Mesenchymal stem cell (in vitro differentiated cells and primary cell): ENCODE measurements at regions not wholly inside any gene's neighbourhood (a gene's known extent, or its start where the extent isn't known, plus 50 kb on each side); places are given as distances from the start of the nearest gene placed in this dataset.

Experiments
- DNase-seq: peaks from one replicate; pipeline ENCODE4 v3.0.0-alpha.2; 2013
- H2AFZ ChIP-seq: one replicate; pipeline ENCODE4 v1.6.1; 2013; ENCODE audit warnings: low read depth, mild to moderate bottlenecking, control low read depth, inconsistent platforms, low read length, moderate library complexity
- H2AK5ac ChIP-seq: 2 replicates; pipeline ENCODE4 v1.6.1; 2013; ENCODE audit warnings: low read length, moderate library complexity, mild to moderate bottlenecking, inconsistent platforms; ENCODE audit not compliant: severe bottlenecking
- H2BK120ac ChIP-seq: one replicate; pipeline ENCODE4 v1.6.1; 2013; ENCODE audit warnings: low read depth, mild to moderate bottlenecking, inconsistent platforms, low read length, moderate library complexity
- H2BK12ac ChIP-seq, 2 experiments: one replicate each; pipeline ENCODE4 v1.6.1; 2013; ENCODE audit warnings: inconsistent platforms in 2 of 2, low read length in 2 of 2, mild to moderate bottlenecking in 2 of 2, moderate library complexity in 2 of 2, control low read depth in 1 of 2
- H2BK15ac ChIP-seq: one replicate; pipeline ENCODE4 v1.6.1; 2013; ENCODE audit warnings: mild to moderate bottlenecking, low read depth, inconsistent platforms; ENCODE audit not compliant: poor library complexity, severe bottlenecking
- H2BK5ac ChIP-seq: 2 replicates; pipeline ENCODE4 v1.6.1; 2013; ENCODE audit warnings: low read depth, mild to moderate bottlenecking, low read length, control low read depth, inconsistent platforms; ENCODE audit not compliant: poor library complexity, severe bottlenecking
- H3K14ac ChIP-seq, 2 experiments: one replicate each; pipeline ENCODE4 v1.6.1; 2013; ENCODE audit warnings: inconsistent platforms in 2 of 2, low read length in 2 of 2, control low read depth in 1 of 2, mild to moderate bottlenecking in 1 of 2, moderate library complexity in 1 of 2
- H3K18ac ChIP-seq, 2 experiments: one replicate each; pipeline ENCODE4 v1.6.1; 2013; ENCODE audit warnings: inconsistent platforms in 2 of 2, low read length in 2 of 2, control low read depth in 1 of 2, low read depth in 1 of 2, mild to moderate bottlenecking in 1 of 2
- H3K23ac ChIP-seq, 2 experiments: one replicate each; pipeline ENCODE4 v1.6.1; 2013; ENCODE audit warnings: inconsistent platforms in 2 of 2, low read length in 2 of 2, mild to moderate bottlenecking in 2 of 2, moderate library complexity in 2 of 2, control low read depth in 1 of 2
- H3K27ac ChIP-seq: 2 replicates; pipeline ENCODE4 v1.5.1; 2013; ENCODE audit warnings: mild to moderate bottlenecking, moderate library complexity, low read length, control low read depth, inconsistent platforms; ENCODE audit not compliant: poor library complexity, severe bottlenecking
- H3K27me3 ChIP-seq, 2 experiments: 2 replicates each; pipeline versions ENCODE4 v1.6.1 to v1.7.0; 2013; ENCODE audit warnings: low read length in 2 of 2, mild to moderate bottlenecking in 2 of 2, moderate library complexity in 2 of 2, control low read depth in 1 of 2, inconsistent platforms in 1 of 2; ENCODE audit not compliant: control insufficient read depth in 1 of 2, insufficient read depth in 1 of 2
- H3K36me3 ChIP-seq, 2 experiments: 2 replicates each; pipeline versions ENCODE4 v1.6.1 to v1.7.0; 2013; ENCODE audit warnings: low read length in 2 of 2, control low read depth in 1 of 2, inconsistent platforms in 1 of 2, low read depth in 1 of 2, mild to moderate bottlenecking in 1 of 2; ENCODE audit not compliant: insufficient read depth in 2 of 2, control insufficient read depth in 1 of 2
- H3K4ac ChIP-seq, 2 experiments: one replicate each; pipeline ENCODE4 v1.6.1; 2013; ENCODE audit warnings: inconsistent platforms in 2 of 2, low read length in 2 of 2, mild to moderate bottlenecking in 2 of 2, moderate library complexity in 2 of 2, control low read depth in 1 of 2, low read depth in 1 of 2
- H3K4me1 ChIP-seq: 2 replicates; pipeline ENCODE4 v1.6.1; 2013; ENCODE audit warnings: low read depth, low read length, control low read depth; ENCODE audit not compliant: control insufficient read depth, insufficient read depth
- H3K4me2 ChIP-seq: 2 replicates; pipeline ENCODE4 v1.6.1; 2013; ENCODE audit warnings: low read length, mild to moderate bottlenecking, inconsistent platforms; ENCODE audit not compliant: poor library complexity, severe bottlenecking
- H3K4me3 ChIP-seq, 2 experiments: 2 replicates each; pipeline versions ENCODE4 v1.5.1 to v1.7.0; 2013; ENCODE audit warnings: low read length in 2 of 2, mild to moderate bottlenecking in 2 of 2, control low read depth in 1 of 2, low read depth in 1 of 2; ENCODE audit not compliant: insufficient read depth in 1 of 2
- H3K79me1 ChIP-seq: replicated peaks from 2 replicates; pipeline ENCODE4 v1.6.1; 2013; ENCODE audit warnings: mild to moderate bottlenecking, control low read depth, low read length, inconsistent platforms; ENCODE audit not compliant: poor library complexity, severe bottlenecking
- H3K9ac ChIP-seq: 2 replicates; pipeline ENCODE4 v1.7.0; 2013; ENCODE audit warnings: mild to moderate bottlenecking, low read length, moderate library complexity
- H3K9me3 ChIP-seq: 2 replicates; pipeline ENCODE4 v1.7.0; 2013; ENCODE audit warnings: mild to moderate bottlenecking, low read length; ENCODE audit not compliant: control insufficient read depth
- H4K8ac ChIP-seq: one replicate; pipeline ENCODE4 v1.6.1; 2013; ENCODE audit warnings: inconsistent platforms, mild to moderate bottlenecking, low read length, moderate library complexity
- H4K91ac ChIP-seq: one replicate; pipeline ENCODE4 v1.6.1; 2013; ENCODE audit warnings: mild to moderate bottlenecking, low read length, inconsistent platforms
- WGBS: methylation state at CpG from one replicate; pipeline ENCODE4 v1.1.7; 2013; ENCODE audit warnings: mixed read lengths; 5-methylcytosine and 5-hydroxymethylcytosine counted together

- Histone ChIP-seq H3K79me1 (no peaks in the 10 kb centered on the region), H3K27ac (peak overlapping the region; percentile 99), H2BK15ac (no peak overlapping the region), H3K4me2 (no peak overlapping the region), H3K9me3 (no peaks in the 10 kb centered on the region), H2BK12ac (peak overlapping the region in 1 of 2 experiments; percentile 78), H2AK5ac (peak overlapping the region; percentile 100), H3K4me3 (no peak overlapping the region), H3K36me3 (no peaks in the 10 kb centered on the region), H2AFZ (no peak overlapping the region), H3K27me3 (no peaks in the 10 kb centered on the region), H3K14ac (no peak overlapping the region), H3K4me1 (peaks cover 17% of the 10 kb centered on the region), H3K23ac (no peak overlapping the region), H2BK5ac (no peak overlapping the region), H4K8ac (no peak overlapping the region), H2BK120ac (no peak overlapping the region), H3K18ac (no peak overlapping the region), H3K9ac (no peak overlapping the region), H4K91ac (no peak overlapping the region), H3K4ac (no peak overlapping the region)
- WGBS, result 95% methylated on average over 7 of the region's 7 CpGs
- DNase-seq, result peak; percentile 16
Observed at GRCh38 chr2:234163510-234164045, 113.1 kb downstream of the SPP2 start.

DNA sequence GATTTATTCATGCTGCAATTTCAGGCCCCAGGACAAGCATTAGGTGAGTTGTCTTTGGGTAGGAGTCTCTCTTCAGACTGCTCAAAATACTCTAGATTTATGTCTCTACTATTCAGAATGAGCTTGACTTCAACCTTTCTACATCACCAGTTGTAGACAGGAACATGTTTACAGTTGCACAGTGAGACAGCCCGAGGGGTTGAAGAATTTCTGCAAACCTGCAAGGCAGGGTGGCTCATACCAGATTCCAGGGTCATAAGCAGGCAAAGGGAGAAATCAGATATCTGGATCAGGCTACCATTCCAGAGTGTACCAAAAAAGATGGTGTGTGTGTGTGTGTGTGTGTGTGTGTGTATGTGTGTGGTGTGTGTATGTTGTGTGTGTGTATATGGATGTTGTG is 112.4 kb downstream of the SPP2 start:
- Histone ChIP-seq H4K91ac (no peak overlapping the region), H2BK5ac (no peak overlapping the region), H3K23ac (no peak overlapping the region), H3K4me1 (peaks cover 17% of the 10 kb centered on the region), H3K27ac (no peak overlapping the region), H4K8ac (no peak overlapping the region), H3K9ac (no peak overlapping the region), H3K9me3 (no peaks in the 10 kb centered on the region), H2BK12ac (no peak overlapping the region), H2BK15ac (no peak overlapping the region), H3K18ac (no peak overlapping the region), H3K27me3 (no peaks in the 10 kb centered on the region), H2BK120ac (no peak overlapping the region), H3K4ac (no peak overlapping the region), H3K79me1 (no peaks in the 10 kb centered on the region), H3K4me2 (no peak overlapping the region), H2AFZ (no peak overlapping the region), H2AK5ac (peak overlapping the region; percentile 100), H3K14ac (no peak overlapping the region), H3K36me3 (no peaks in the 10 kb centered on the region), H3K4me3 (no peak overlapping the region)
- WGBS, result 88% methylated on average over 1 of the region's 1 CpG
- DNase-seq, result no peak

GRCh38 chr2:234161932-234162331 is 111.4 kb downstream of the SPP2 start:
- H3K27ac ChIP-seq, result no peak overlapping the region
- no peak overlapping the region for H4K8ac ChIP-seq
- 79% methylated on average over 5 of the region's 6 CpGs for WGBS
- H3K14ac ChIP-seq, result no peak overlapping the region
- H3K79me1 ChIP-seq, result no peaks in the 10 kb centered on the region
- peaks cover 17% of the 10 kb centered on the region for H3K4me1 ChIP-seq
- H3K18ac ChIP-seq, result no peak overlapping the region
- no peaks in the 10 kb centered on the region for H3K36me3 ChIP-seq
- H2BK12ac ChIP-seq, result no peak overlapping the region
- no peak overlapping the region for H2AFZ ChIP-seq
- DNase-seq, result no peak
- no peak overlapping the region for H2BK120ac ChIP-seq
- peak overlapping the region; percentile 37 for H2AK5ac ChIP-seq
- H2BK15ac ChIP-seq, result no peak overlapping the region
- H3K4me2 ChIP-seq, result no peak overlapping the region
- H3K4ac ChIP-seq, result no peak overlapping the region
- H3K9ac ChIP-seq, result no peak overlapping the region
- no peak overlapping the region for H4K91ac ChIP-seq
- H3K23ac ChIP-seq, result no peak overlapping the region
- no peaks in the 10 kb centered on the region for H3K9me3 ChIP-seq
- H2BK5ac ChIP-seq, result no peak overlapping the region
- no peaks in the 10 kb centered on the region for H3K27me3 ChIP-seq
- no peak overlapping the region for H3K4me3 ChIP-seq

DNA sequence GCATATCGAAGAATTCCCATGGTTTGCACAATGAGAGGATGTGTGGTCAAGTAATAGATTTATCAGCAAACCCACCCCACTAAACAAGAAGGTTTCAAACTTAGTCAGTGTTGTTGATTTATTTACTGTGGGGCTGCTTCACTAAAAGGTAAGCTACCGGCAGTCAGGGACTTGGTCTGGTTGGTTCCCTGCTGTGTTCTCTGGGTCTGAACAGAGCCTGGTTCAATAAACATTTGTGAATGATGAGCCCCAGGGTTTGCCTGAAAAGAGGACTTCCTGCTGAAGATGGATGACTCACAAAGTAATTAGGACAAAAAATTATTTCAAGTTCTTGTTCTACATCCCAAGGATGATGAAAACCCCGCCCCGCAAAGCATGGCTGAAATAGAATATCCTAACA is 108.3 kb downstream of the SPP2 start:
- H3K14ac ChIP-seq, result no peak overlapping the region
- H3K4me3 ChIP-seq, result no peak overlapping the region
- H2BK5ac ChIP-seq, result no peak overlapping the region
- H3K36me3 ChIP-seq, result no peaks in the 10 kb centered on the region
- peak overlapping the region; percentile 69 for H3K27ac ChIP-seq
- no peak overlapping the region for H3K23ac ChIP-seq
- H3K4ac ChIP-seq, result no peak overlapping the region
- H2BK120ac ChIP-seq, result no peak overlapping the region
- H3K79me1 ChIP-seq, result no peaks in the 10 kb centered on the region
- no peak overlapping the region for H2BK12ac ChIP-seq
- no peaks in the 10 kb centered on the region for H3K27me3 ChIP-seq
- no peak overlapping the region for H2AFZ ChIP-seq
- DNase-seq, result no peak
- no peak overlapping the region for H3K4me2 ChIP-seq
- peaks cover 5% of the 10 kb centered on the region for H3K4me1 ChIP-seq
- no peak overlapping the region for H2BK15ac ChIP-seq
- no peak overlapping the region for H3K9ac ChIP-seq
- H4K91ac ChIP-seq, result no peak overlapping the region
- H2AK5ac ChIP-seq, result peak overlapping the region; percentile 53
- 57% methylated on average over 3 of the region's 4 CpGs for WGBS
- no peak overlapping the region for H4K8ac ChIP-seq
- H3K18ac ChIP-seq, result no peak overlapping the region
- H3K9me3 ChIP-seq, result no peaks in the 10 kb centered on the region
